ENCODE measurements at regions not wholly inside any gene's neighbourhood (a gene's known extent, or its start where the extent isn't known, plus 50 kb on each side); places are given as distances from the start of the nearest gene placed in this dataset.

DNA sequence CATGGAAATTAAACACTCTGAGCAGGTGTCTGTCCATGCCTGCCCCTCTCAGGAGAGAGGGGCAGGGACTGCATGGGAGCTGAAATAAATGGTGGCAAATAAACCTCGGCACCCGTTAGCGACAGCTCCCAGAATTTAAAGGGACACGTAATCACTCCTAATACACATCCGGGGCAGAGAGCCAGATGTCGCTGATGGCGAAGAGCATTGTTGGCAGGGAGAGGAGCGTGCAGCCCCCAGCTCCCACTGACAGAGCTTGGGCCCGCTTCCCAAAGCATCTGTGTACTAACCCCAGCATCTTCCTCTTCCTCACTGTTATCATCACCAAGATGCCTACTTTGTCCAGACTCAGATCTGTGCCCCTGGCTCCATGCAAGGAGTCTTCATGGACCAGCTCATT lies 85.8 kb downstream of the IRX5 start:
- no peak for TF ChIP-seq EZH2 (IDR thresholded peaks at IDR 0.05; ENCODE audit: low read length)
- TF ChIP-seq, protein P1, sequence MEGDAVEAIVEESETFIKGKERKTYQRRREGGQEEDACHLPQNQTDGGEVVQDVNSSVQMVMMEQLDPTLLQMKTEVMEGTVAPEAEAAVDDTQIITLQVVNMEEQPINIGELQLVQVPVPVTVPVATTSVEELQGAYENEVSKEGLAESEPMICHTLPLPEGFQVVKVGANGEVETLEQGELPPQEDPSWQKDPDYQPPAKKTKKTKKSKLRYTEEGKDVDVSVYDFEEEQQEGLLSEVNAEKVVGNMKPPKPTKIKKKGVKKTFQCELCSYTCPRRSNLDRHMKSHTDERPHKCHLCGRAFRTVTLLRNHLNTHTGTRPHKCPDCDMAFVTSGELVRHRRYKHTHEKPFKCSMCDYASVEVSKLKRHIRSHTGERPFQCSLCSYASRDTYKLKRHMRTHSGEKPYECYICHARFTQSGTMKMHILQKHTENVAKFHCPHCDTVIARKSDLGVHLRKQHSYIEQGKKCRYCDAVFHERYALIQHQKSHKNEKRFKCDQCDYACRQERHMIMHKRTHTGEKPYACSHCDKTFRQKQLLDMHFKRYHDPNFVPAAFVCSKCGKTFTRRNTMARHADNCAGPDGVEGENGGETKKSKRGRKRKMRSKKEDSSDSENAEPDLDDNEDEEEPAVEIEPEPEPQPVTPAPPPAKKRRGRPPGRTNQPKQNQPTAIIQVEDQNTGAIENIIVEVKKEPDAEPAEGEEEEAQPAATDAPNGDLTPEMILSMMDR (optimal IDR thresholded peaks at IDR 0.05 in 1 of 3, IDR thresholded peaks at IDR 0.05 in 1 of 3, conservative IDR thresholded peaks at IDR 0.05 in 1 of 3; ENCODE audit: extremely low read depth in 1 of 3, insufficient read depth in 2 of 3, low read length in 3 of 3): no peak
